Right atrium auricular region (tissue), 2 donors: ENCODE measurements at regions not wholly inside any gene's neighbourhood (a gene's known extent, or its start where the extent isn't known, plus 50 kb on each side); places are given as distances from the start of the nearest gene placed in this dataset.

Experiments used
- DNase-seq: peaks from one replicate; pipeline ENCODE4 v3.0.0-alpha.2; 2019; ENCODE audit warnings: low spot score
- H3K27ac ChIP-seq, 2 donors: fragments of 200-600 bp; sonication (generic); 1 replicate in 1 of 2; 2 replicates in 1 of 2; pipeline ENCODE4 v1.5.1; 2016 to 2019
- H3K27me3 ChIP-seq, 2 donors: fragments of 200-600 bp; sonication (generic); one replicate each; pipeline versions ENCODE4 v1.5.1 to v1.6.0; 2017 to 2019
- H3K36me3 ChIP-seq: fragments of 200-600 bp; sonication (generic); one replicate; pipeline ENCODE4 v1.5.1; 2016
- H3K4me1 ChIP-seq, 2 donors: fragments of 200-600 bp; sonication (generic); one replicate each; pipeline versions ENCODE4 v1.5.1 to v1.6.0; 2017 to 2019
- H3K4me3 ChIP-seq, 2 donors: fragments of 200-600 bp; sonication (generic); 1 replicate in 1 of 2; 2 replicates in 1 of 2; pipeline ENCODE4 v1.5.1; 2017 to 2019; ENCODE audit warnings: mild to moderate bottlenecking in 1 of 2, moderate library complexity in 1 of 2
- H3K9me3 ChIP-seq, 2 donors: fragments of 200-600 bp; sonication (generic); one replicate each; pipeline ENCODE4 v1.5.1; 2019
- CTCF ChIP-seq, 2 donors: fragments of 200-600 bp; sonication (generic); IDR thresholded peaks; one replicate each; pipeline ENCODE4 v1.5.1; 2019; ENCODE audit warnings: antibody characterized with exemption in 2 of 2

- no peak overlapping the region for H3K4me3 ChIP-seq
- TF ChIP-seq CTCF (IDR thresholded peaks at IDR 0.05) = no peak
- no peak for DNase-seq
- no peaks in the 10 kb centered on the region for H3K9me3 ChIP-seq
- no peaks in the 10 kb centered on the region for H3K36me3 ChIP-seq
- no peak overlapping the region for H3K27ac ChIP-seq
- no peaks in the 10 kb centered on the region for H3K27me3 ChIP-seq
- no peaks in the 10 kb centered on the region for H3K4me1 ChIP-seq
Measured at GRCh38 chr3:120838441-120839091, 69.4 kb upstream of the STXBP5L start.

- Histone ChIP-seq H3K27me3 (no peaks in the 10 kb centered on the region), H3K4me1 (no peaks in the 10 kb centered on the region), H3K4me3 (no peak overlapping the region), H3K36me3 (no peaks in the 10 kb centered on the region), H3K27ac (no peak overlapping the region), H3K9me3 (no peaks in the 10 kb centered on the region)
- no peak for TF ChIP-seq CTCF (IDR thresholded peaks at IDR 0.05)
- no peak for DNase-seq
Measured at GRCh38 chr3:120839120-120839519, 68.9 kb upstream of the STXBP5L start.

DNA sequence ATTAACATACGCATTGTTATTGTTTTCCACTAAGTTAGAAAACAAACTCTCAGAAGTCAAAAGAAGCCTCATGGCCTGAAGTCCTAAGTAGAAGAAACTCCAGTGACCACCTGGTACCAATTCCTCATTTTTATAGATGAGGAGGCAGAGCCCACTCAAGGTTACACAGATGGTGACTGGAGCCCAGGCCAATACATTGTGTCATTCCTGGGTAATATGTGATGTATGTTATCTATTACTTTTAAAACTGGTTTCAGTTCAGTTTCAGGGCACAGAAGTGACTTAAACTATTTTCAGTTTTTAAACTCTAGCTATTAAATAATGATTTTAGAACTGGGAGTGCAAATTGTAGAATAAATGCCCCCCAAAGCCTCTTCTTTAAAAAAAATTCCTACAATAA, 66.7 kb upstream of the STXBP5L start:
- H3K4me1 ChIP-seq = no peaks in the 10 kb centered on the region
- no peaks in the 10 kb centered on the region for H3K9me3 ChIP-seq
- H3K36me3 ChIP-seq = no peaks in the 10 kb centered on the region
- no peak overlapping the region for H3K4me3 ChIP-seq
- no peak for DNase-seq
- no peaks in the 10 kb centered on the region for H3K27me3 ChIP-seq
- no peak overlapping the region for H3K27ac ChIP-seq
- TF ChIP-seq CTCF (IDR thresholded peaks at IDR 0.05) = no peak

- Histone ChIP-seq H3K27me3 (no peaks in the 10 kb centered on the region), H3K27ac (no peak overlapping the region), H3K36me3 (no peaks in the 10 kb centered on the region), H3K4me3 (no peak overlapping the region), H3K4me1 (no peaks in the 10 kb centered on the region), H3K9me3 (no peaks in the 10 kb centered on the region)
- no peak for TF ChIP-seq CTCF (IDR thresholded peaks at IDR 0.05)
- no peak for DNase-seq
Measured at GRCh38 chr3:120846073-120846472, 61.9 kb upstream of the STXBP5L start.

GRCh38 chr3:120848503-120848902, 59.5 kb upstream of the STXBP5L start:
- TF ChIP-seq CTCF (IDR thresholded peaks at IDR 0.05) = no peak
- Histone ChIP-seq H3K27me3 (no peaks in the 10 kb centered on the region), H3K9me3 (no peaks in the 10 kb centered on the region), H3K36me3 (no peaks in the 10 kb centered on the region), H3K27ac (no peak overlapping the region), H3K4me1 (no peaks in the 10 kb centered on the region), H3K4me3 (no peak overlapping the region)
- no peak for DNase-seq
